Amniotic epithelial cell (primary cell): ENCODE measurements at regions not wholly inside any gene's neighbourhood (a gene's known extent, or its start where the extent isn't known, plus 50 kb on each side); places are given as distances from the start of the nearest gene placed in this dataset.
"Not testable (repeated sequence)": the region's sequence is repeated elsewhere in the genome, so short reads cannot be mapped to it uniquely, and the experiment has no call there.

Experiments used
- DNase-seq: peaks from one replicate; pipeline ENCODE4 v3.0.0-alpha.2; 2010; ENCODE audit warnings: low read depth

DNA sequence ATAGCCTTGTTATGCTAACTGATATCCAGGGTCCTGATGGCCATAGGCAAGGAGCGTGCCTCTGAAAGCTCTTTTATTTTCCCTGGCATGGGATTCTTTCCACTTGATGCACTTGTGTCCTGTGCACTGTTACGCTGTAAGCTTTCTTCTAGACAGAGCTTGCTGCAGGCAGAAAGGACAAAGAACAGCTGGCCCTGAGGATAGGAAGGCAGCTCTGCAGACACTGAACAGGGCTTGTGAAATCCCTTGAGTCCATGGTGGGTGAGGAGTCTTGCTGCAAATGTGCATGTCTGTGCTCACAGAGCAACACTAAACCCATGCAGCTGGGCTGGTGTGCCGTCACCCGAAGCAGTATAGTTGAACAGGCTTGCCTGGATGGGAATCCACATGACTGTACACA, 126.6 kb downstream of the AKAP11 start:
- peak; percentile 15 for DNase-seq

DNA sequence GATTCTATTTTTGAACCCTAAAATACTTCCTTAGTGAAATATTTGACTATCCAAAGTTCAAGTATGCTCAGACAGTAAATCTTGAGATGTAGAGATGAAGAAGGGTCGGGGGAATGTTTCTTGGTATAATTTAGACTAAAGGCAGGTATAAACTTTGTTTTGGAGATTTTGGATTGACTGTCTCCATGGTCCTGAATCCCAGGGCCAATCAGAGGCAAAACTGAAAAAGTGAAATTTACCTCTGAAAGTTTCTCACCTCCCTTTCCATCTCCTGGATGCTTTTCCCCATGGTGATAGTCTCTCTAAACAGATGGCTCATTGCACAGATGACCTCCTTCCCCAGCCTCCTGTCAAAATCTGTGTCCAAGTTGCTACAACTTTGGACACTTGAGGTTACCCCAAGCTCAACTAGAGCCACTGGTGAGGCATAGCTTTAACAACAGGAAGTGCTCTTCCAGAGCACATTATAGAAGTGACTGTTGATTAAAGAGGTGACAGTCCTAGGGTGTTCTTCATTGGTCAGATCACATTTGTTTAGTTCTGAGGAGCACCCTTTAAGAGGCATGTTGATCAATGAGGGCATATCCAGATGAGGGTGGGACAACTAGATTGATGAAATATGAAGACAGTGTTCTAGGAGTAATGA, 128.4 kb downstream of the AKAP11 start:
- DNase-seq, result no peak

DNA sequence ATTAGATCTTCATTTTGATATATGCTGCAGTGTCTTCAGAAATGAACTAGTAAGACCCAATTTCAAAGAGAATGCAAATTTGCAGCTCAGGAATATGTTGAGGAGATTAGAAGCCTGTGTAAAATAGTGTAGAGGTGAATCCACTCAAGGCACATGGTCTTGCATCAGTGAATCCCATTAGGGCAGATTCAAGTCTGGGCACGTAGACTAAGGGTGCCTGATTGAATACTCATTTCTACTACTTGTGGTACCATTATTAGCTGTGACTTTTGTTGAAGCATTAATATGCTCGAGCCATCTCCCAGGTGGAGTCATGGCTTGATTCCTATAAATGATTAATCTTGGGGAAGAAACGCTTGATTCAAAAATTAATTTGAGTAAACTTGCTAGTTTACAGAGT, 129.4 kb downstream of the AKAP11 start:
- no peak for DNase-seq

DNA sequence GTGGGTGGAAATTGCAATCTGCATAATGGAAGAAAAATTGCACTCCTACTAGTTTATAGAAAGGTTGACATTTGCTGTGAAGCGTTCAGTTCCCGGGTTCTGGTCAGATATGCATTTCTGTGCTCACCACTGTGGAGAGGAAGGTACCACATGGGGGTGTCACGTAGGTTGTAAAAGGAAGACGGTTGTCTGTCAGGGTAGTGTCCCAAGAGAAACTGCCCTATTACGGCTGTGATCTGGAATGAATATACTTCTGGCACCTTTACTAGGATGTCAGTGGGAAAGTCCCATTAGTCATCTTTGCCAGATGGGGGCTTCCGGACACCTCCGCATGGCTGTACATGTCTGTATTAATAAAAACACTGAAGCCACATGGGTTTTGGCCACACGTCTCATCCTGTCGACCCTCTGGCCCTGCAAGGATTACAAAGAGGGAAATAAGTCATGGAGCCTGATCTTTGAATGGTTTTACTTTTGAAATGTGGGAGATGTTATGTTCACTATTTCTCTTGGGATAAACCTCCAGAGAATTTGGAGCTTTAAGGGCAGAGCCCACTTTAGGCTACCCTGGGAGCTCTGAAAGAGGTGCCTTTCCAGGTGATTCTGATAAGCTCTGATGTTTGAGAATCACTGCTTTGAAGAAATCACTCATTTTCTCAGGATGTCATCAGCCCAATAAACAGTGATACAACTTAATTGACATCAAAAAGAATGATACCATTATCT, 133.9 kb downstream of the AKAP11 start:
- no peak for DNase-seq

DNA sequence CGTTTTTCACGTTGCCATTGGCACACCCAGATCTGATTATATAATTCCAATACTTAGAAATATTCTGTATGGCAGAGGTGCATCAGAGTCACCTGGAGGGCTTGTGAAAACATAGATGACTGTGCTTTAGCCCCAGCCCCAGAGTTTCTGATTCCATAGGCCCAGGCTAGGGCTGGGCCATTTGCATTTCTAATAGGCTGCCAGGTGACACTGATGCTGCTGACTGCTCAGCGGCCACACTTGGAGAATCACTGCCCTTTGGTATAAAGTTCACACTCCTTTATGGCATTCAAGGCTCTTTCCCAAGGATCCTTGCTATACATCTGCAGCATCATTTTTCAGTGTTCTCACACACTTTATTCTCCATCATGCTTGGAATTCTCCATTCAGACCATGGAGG, 137.1 kb downstream of the AKAP11 start:
- DNase-seq, result no peak

DNA sequence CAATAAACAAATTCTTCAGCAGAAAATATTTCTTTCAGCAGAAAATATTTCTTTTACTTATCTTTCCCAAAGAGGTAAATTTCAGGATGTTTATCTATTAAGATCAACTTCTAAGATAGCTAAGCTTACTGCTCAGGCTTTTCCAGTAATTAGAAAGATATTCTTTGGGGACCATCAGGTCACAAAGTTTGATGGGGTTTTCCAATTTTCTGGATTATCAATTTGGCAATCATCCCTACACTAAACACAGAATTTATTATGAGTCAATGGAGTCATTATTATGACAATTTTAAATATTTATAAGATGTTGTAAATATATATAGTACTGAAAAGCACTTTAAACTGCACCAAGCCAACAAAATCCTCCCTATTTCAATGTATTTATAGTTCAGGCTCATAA, 137.6 kb downstream of the AKAP11 start:
- no peak for DNase-seq

DNA sequence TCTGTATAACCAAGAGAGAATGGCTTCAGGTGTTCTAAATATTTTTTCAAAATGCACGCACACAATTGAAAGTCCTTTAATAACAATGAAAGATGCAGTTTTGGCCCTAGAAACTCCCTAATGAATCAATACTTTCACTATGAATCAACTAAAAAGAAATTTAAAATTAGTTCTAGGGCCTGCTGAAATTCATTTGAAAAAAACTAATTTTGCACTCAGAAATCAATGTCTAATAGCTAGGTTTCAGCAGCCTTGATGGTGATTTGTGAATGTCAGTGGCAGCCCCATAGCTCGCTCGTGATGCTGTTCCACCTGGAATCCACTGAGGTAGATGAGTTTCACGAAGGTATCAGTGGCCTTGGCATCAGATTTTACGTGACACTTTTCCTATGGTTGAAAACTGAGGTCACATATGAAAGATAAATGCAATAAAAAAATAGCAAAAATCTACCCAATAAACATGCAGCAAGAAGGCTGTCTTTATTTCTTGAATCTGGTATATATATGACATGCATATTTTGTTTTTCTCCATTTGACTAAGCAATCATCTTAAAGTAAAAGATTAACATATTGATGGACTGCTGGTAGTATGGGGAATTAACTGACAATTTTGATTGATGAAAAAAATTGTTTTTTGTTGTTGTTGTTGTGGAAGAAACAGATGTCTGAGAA, 141.0 kb downstream of the AKAP11 start:
- no peak for DNase-seq

DNA sequence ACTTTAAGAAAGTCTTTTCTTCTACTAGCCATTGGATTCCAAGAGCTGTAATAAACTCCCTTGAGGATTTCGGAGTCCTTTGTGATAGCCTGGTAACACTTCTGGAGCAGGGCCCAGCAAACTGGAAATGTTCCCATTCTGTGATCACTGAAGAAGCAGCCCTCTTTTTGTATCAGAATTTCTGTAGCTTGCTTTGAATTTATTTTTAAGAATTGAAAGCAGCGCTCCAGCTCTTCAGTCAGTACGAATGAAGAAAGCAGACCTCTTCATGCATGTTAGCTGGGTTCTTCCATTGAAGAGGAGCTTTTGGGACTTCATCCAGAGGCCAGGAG, 141.5 kb downstream of the AKAP11 start:
- no peak for DNase-seq

DNA sequence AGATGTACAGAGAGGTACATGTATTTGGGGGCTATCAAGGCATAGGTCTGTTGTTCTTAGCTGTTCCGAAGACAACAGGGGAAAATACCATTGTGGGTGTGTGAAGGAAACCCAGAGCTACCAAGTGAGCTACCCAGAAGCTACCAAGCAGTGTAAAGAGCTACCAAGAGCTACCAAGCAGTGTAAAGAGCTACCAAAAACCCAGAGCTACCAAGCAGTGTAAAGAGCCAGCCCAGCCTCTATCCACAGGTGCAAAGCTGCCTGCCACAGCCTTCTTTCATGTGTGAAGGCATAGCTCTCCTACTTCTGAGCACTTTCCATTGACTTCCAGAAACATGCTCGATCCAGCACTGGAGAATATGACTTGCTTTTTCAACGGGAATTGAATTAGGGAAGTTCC, 145.7 kb downstream of the AKAP11 start:
- no peak for DNase-seq

DNA sequence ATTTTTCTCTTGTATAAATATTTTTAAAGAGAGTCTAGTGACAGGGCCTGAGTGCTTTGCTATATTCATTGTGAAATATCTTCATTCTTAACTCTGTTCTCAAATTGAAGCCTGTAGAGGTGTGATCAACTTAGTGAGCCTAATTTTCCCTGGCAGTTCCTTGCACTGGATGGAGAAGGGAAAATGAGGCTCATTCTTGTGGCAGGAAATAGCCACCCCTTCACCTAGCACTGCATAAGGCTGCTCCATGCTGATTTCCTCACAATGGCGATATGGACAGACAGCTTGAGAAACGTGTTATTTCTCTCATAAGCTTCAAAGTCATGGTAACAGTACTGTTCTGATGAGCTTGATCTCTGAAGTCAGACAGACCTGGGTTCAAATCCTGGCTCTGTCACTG, 146.2 kb downstream of the AKAP11 start:
- no peak for DNase-seq

DNA sequence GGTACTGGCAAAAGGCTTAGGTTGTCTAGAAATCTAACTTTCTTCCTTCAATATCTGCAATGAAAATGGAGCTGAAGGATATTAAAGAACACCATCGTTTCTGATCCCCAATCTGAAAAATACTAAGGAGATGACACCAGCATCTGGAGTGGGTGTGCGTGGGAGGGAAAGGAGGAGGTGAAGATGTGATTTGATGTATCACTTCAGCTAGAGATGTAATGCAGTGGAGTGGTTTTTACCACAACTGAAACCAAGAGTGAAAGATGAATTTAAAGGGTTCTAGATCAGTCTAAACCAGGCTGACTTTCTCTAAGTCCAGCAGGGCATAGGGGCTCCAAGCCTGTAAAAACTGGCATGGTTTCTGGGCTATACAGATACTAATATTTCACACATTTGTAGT, 148.4 kb downstream of the AKAP11 start:
- DNase-seq, result no peak

DNA sequence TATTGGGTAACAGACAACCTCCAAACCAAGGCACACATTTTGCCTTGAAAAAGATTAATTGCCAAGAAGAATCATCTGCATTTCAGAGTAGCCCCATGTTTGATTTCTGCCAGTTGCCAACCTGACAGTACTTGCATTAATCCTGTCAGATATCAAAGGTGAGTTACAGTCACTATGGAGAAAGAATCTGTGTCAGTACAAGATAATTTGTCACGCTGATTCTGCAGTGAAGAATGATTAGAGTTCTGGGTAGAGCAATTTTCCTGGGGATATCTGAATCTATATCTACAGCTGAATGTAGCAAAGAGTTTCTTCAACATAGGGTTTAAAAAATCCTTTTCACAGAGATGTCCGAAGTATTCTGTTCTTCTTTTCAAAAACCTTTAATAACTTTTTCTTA, 150.7 kb downstream of the AKAP11 start:
- DNase-seq, result no peak

DNA sequence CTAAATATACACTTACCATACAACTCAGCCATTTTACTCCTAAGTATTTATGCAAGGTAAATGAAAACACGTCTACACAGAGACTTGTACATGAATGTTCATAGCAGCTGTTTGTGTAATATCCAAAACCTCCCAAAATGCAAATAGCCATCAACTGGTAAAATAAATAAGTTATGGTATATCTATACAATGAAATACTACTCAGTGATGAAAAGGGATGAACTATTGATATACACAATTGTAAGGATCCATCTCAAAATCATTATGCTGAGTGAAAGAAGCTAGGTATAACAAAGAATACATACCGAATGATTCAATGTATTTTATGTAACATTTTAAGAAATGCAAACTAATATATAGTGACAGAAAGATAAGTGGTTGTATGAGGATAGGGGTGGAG, 149.8 kb upstream of the TNFSF11 start:
- no peak for DNase-seq

DNA sequence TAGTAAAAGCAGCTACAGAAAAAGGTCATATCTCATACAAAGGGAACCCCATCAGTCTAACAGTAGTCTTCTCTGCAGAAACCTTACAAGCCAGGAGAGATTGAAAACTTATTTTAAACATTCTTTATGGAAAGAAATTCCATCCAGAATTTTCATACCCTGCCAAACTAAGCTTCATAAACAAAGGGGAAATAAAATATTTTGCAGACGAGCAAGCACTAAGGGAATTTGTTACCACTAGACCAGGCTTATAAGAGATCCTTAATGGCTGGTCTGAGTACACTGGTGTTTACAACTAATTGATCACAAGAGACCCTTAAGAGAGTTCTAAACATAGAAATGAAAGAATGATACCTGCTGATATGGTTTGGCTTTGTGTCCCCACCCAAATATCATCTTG, 128.6 kb upstream of the TNFSF11 start:
- no peak for DNase-seq

DNA sequence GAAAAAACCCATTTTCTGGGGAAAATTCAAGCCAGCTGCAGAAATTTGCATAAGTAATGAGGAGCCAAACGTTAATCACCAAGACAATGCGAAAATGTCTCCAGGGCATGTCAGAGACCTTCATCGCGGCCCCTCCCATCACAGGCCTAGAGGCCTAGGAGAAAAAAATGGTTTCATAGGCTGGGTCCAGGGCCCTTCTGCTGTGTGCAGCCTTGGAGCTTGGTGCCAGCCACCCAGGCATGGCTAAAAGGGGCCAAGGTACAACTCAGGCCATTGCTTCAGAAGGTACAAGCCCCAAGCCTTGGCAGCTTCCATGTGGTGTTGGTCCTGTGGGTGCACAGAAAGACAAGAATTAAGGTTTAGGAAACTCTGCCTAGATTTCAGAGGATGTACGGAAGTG, 127.4 kb upstream of the TNFSF11 start:
- not testable (repeated sequence) for DNase-seq

DNA sequence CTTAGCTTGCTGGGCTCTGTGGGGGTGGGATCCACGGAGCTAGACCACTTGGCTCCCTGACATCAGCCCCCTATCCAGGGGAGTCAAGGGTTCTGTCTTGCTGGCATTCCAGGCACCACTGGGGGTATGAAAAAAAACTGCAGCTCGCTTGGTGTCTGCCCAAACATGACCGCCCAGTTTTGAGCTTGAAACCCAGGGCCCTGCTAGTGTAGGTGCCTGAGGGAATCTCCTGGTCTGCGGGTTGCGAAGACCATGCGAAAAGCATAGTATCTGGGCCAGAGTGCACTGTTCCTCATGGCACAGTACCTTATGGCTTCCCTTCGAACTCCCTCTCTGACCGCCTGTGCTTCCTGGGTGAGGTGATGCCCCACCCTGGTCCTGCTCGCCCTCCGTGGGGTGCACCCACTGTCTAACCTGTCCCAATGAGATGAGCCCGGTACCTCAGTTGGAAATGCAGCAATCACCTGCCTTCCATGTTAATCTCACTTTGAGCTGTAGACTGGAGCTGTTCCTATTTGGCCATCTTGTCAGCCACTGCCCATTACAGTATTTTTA, 120.8 kb upstream of the TNFSF11 start:
- no peak for DNase-seq

DNA sequence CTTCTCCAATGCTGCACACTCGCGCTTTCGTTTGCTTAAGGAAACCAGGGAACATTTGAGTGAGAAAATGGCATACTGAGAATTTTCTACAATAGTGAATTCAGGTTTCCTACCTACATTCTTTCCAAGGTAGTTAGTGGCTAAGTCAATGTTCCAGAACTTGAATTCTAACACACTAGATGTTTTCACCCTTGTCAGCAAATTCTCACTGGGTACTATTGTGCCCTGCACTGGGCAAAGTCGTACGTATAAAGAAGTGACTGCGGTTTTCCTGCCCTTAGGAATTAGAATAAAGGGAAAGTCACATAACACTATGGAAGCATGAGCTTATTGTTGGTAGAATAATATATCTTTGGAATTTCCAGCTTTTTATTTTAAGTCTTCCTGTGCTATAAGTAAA, 119.2 kb upstream of the TNFSF11 start:
- no peak for DNase-seq

DNA sequence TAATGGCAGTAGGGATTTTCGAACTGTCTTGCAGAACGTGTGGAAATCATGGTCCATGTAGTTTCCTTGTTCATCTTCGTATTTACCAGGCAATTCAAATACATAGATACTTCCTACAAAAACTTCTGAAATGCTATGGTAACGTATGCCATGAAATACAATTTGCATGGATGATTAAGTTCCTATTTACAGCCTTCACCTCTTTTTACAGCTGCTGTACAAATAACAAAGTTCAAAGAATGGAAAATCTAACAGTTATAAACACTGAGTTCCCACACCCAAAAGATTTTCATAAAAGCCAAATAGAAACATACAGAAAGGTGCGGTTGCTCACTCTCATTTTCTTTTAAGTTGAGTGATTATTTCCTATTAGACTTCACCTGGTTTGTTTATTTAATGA, 115.8 kb upstream of the TNFSF11 start:
- no peak for DNase-seq

DNA sequence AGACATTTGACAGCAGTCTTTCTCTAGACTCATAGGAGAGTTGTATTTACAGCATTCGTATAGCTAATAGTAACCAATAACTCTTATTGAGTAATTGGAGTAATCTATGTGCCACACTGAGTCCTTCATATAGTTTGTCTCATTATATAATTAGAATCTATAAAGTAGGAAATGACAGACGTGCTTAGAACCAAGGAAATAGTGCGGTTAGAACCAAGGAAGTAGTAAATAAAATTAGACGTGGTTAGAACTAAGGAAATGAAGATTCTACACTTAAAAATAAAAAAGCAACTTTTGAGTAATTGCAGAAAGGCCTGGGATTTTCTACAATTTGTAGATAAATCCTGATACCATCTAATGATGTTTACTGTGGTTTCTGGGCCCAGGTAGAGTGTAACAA, 107.8 kb upstream of the TNFSF11 start:
- no peak for DNase-seq

DNA sequence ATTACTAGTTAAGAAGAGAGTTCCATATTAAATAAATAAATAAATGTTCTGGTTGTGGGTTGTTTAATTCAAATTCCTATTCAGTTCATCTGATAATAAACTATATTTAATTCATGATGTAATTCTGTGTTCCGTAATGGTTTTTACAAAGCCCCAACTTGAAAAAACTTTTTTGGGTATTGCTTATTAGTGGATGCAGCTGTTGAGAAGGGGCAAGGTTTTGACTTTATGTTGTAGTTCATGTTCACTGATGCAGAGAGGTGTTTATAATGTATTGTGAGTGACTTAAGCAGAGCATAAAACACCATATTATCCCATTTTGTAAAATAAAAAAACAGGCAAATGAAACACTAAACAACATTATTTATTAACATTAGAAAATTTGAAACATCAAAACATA, 107.3 kb upstream of the TNFSF11 start:
- no peak for DNase-seq

DNA sequence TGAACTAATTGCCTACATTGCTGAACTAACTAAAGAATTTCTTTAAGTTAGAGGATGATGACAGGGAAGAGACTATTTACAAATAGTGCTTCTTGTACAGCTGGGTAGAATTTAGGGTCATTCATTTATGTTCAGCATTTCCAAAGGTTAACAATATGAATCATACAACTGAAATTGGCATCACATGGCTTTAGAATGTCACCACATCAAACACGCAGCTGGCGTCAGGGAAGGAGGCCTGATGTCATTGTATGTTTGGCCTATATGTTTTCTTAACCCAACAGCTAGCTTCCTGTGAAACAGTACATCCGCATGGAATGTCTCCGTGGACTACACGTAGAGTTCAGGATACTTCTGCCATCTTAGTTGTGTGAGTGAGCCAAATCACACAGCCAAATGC, 99.0 kb upstream of the TNFSF11 start:
- no peak for DNase-seq

DNA sequence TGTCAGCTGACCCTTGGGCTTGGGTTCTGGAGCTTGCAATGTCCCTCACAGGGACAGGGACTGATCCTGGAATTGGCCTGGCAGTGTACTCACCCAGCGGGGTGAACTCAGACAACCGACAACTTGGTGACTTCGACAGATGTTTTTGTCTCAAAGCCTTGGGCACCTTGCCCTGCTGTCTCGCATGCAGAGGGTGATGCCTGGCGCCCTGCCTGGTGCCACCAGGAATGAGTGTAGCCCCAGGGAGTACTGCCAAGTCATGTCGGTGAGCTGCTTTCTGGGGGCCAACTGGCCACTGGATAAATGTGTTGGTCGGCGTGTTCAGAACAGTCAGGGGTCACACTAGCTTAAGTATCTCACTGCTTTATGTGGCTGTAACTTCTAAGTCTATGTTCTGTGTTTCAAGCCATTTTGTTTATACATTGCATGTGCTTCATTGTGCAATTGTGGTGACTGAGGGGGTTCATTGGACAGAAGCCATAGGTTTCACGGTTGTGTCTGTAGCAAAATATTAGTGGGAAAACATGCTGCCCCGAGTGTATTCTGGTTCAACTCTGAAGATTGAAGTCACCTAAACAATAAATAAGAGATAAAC, 96.3 kb upstream of the TNFSF11 start:
- DNase-seq, result peak; percentile 34

DNA sequence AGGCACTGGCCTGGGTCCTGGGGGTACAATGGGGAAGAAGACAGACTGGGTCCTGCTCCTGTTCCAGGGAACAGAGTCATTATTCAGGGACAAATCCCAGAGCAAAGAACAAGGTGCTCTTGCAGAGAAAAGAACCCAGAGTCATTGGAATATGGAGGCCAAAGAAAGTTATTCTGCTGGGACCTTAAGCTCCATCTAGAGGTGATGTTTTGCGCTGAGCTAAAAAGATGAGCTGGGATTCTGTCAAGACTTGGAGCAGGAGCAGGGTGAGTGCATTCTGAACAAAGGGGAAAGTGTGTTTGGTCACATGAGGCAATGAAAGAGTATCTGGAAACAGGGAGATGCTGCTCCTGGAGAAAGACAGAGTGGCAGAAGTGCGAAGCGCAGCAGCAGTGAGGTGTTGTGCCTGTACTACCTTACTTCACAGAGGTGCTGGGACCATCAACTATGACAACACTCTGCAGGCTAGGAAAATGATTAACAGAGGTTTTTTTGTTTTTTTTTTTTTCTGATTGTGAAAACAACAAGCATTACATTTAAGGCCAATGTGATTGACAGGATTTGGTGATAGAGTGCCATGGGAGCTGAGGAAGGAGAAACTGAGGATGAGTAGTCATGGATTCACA, 95.3 kb upstream of the TNFSF11 start:
- DNase-seq, result peak; percentile 53
